ENCODE measurements at regions not wholly inside any gene's neighbourhood (a gene's known extent, or its start where the extent isn't known, plus 50 kb on each side); places are given as distances from the start of the nearest gene placed in this dataset.

- WGBS = 60% methylated on average over 3 of the region's 3 CpGs
- Histone ChIP-seq H3K27ac (no peak overlapping the region), H3K4me1 (peaks cover 7% of the 10 kb centered on the region), H3K9me3 (no peaks in the 10 kb centered on the region), H3K27me3 (no peaks in the 10 kb centered on the region), H3K36me3 (no peaks in the 10 kb centered on the region), H3K4me3 (no peak overlapping the region)
- DNase-seq (ENCODE audit: low spot score in 2 of 2) = no peak
- no peak for TF ChIP-seq CTCF (IDR thresholded peaks at IDR 0.05)
- no peak for TF ChIP-seq POLR2AphosphoS5 (IDR thresholded peaks at IDR 0.05)
- TF ChIP-seq POLR2A (IDR thresholded peaks at IDR 0.05) = no peak
- no peak for TF ChIP-seq EP300 (IDR thresholded peaks at IDR 0.05)
Measured at GRCh38 chr13:44293908-44294735, 79.5 kb upstream of the SERP2 start.

GRCh38 chr13:44294876-44295275 is 78.7 kb upstream of the SERP2 start:
- no peak overlapping the region for H3K4me3 ChIP-seq
- WGBS = 96% methylated on average over 1 of the region's 1 CpG
- H3K27me3 ChIP-seq = no peaks in the 10 kb centered on the region
- H3K4me1 ChIP-seq = peaks cover 7% of the 10 kb centered on the region
- TF ChIP-seq POLR2A (IDR thresholded peaks at IDR 0.05) (no peak), EP300 (IDR thresholded peaks at IDR 0.05) (no peak), POLR2AphosphoS5 (IDR thresholded peaks at IDR 0.05) (no peak), CTCF (IDR thresholded peaks at IDR 0.05) (no peak)
- H3K9me3 ChIP-seq = no peaks in the 10 kb centered on the region
- H3K27ac ChIP-seq = no peak overlapping the region
- H3K36me3 ChIP-seq = no peaks in the 10 kb centered on the region
- DNase-seq (ENCODE audit: low spot score in 2 of 2) = no peak

- no peak overlapping the region for H3K4me3 ChIP-seq
- no peaks in the 10 kb centered on the region for H3K36me3 ChIP-seq
- DNase-seq (ENCODE audit: low spot score in 2 of 2) = no peak
- no peak for TF ChIP-seq CTCF (IDR thresholded peaks at IDR 0.05)
- peaks cover 21% of the 10 kb centered on the region for H3K4me1 ChIP-seq
- H3K9me3 ChIP-seq = no peaks in the 10 kb centered on the region
- H3K27me3 ChIP-seq = no peaks in the 10 kb centered on the region
- no peak overlapping the region for H3K27ac ChIP-seq
- WGBS = 89% methylated on average over 5 of the region's 5 CpGs
Measured at GRCh38 chr13:44296856-44297255, 76.8 kb upstream of the SERP2 start.

- Histone ChIP-seq H3K9me3 (no peaks in the 10 kb centered on the region), H3K4me1 (peaks cover 28% of the 10 kb centered on the region), H3K4me3 (no peak overlapping the region), H3K36me3 (no peaks in the 10 kb centered on the region), H3K27me3 (no peaks in the 10 kb centered on the region), H3K27ac (no peak overlapping the region)
- WGBS = 100% methylated on average over 1 of the region's 1 CpG
- no peak for DNase-seq (ENCODE audit: low spot score in 2 of 2)
- TF ChIP-seq CTCF (IDR thresholded peaks at IDR 0.05) (no peak), POLR2AphosphoS5 (IDR thresholded peaks at IDR 0.05) (no peak), POLR2A (IDR thresholded peaks at IDR 0.05) (no peak), EP300 (IDR thresholded peaks at IDR 0.05) (no peak)
Measured at GRCh38 chr13:44298314-44298713, 75.3 kb upstream of the SERP2 start.

- no peak for DNase-seq (ENCODE audit: low spot score in 2 of 2)
- Histone ChIP-seq H3K27me3 (no peaks in the 10 kb centered on the region), H3K4me1 (peaks cover 27% of the 10 kb centered on the region), H3K27ac (no peak overlapping the region), H3K36me3 (no peaks in the 10 kb centered on the region), H3K4me3 (no peak overlapping the region), H3K9me3 (no peaks in the 10 kb centered on the region)
- TF ChIP-seq EP300 (IDR thresholded peaks at IDR 0.05) = no peak
- WGBS = 86% methylated on average over 5 of the region's 5 CpGs
Measured at GRCh38 chr13:44299152-44299943, 74.3 kb upstream of the SERP2 start.

Measured in suprapubic skin (tissue), 4 donors.